ENCODE measurements at regions not wholly inside any gene's neighbourhood (a gene's known extent, or its start where the extent isn't known, plus 50 kb on each side); places are given as distances from the start of the nearest gene placed in this dataset.
A peak's percentile ranks its signal among the peaks of the same experiment; 100 is the strongest.

DNA sequence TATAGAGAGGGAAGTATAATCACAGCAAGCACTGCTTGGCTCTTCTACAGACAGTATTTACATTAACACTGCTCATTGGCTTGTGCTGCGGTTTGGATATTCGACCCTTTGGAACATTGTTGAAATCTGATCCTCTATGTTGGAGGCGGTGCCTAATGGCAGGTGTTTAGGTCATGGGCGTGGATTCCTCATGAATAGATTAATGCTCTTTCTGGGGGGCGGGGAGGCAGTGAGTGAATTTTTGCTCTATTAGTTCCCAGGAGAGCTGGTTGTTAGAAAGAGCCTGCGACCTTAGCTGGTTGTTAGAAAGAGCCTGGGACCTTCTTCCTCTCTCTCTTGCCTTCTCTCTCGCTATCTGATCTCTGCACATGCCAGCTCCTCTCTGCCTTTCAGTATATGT lies 77.3 kb upstream of the SVIL start:
- H3K27me3 ChIP-seq = no peaks in the 10 kb centered on the region
- H3K9me3 ChIP-seq = no peaks in the 10 kb centered on the region
- H3K4me3 ChIP-seq = no peak overlapping the region
- H3K27ac ChIP-seq = no peak overlapping the region
- peaks cover 0 to 79% (median 16%) of the 10 kb centered on the region in 4 donors for H3K4me1 ChIP-seq
- DNase-seq = no peak
- H3K36me3 ChIP-seq = no peaks in the 10 kb centered on the region
- TF ChIP-seq, protein P1, sequence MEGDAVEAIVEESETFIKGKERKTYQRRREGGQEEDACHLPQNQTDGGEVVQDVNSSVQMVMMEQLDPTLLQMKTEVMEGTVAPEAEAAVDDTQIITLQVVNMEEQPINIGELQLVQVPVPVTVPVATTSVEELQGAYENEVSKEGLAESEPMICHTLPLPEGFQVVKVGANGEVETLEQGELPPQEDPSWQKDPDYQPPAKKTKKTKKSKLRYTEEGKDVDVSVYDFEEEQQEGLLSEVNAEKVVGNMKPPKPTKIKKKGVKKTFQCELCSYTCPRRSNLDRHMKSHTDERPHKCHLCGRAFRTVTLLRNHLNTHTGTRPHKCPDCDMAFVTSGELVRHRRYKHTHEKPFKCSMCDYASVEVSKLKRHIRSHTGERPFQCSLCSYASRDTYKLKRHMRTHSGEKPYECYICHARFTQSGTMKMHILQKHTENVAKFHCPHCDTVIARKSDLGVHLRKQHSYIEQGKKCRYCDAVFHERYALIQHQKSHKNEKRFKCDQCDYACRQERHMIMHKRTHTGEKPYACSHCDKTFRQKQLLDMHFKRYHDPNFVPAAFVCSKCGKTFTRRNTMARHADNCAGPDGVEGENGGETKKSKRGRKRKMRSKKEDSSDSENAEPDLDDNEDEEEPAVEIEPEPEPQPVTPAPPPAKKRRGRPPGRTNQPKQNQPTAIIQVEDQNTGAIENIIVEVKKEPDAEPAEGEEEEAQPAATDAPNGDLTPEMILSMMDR (IDR thresholded peaks at IDR 0.05) = no peak
- intact Hi-C loops (cut with DNase I; ENCODE audit: low total_unique reads) = no loop called here

DNA sequence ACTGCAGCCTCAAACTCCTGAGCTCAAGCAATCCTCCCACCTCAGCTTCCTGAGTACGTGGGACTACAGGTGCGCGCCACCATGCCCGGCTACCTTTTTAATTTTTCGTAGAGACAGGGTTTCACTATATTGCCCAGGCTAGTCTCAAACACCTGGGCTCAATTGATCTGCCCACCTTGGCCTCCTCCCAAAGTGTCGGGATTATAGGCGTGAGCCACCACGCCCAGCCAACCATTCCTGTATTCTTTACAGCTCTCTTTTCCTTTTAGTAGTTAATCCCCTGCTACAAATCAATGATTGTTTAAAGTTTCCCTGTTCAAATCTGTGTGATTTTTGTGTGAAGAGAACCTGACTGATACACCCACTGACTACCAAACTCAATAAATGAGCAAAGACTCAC lies 75.4 kb upstream of the SVIL start:
- Histone ChIP-seq H3K36me3 (no peaks in the 10 kb centered on the region), H3K4me3 (no peak overlapping the region), H3K27ac (no peak overlapping the region), H3K9me3 (no peaks in the 10 kb centered on the region), H3K27me3 (no peaks in the 10 kb centered on the region), H3K4me1 (peaks cover 0 to 62% (median 10%) of the 10 kb centered on the region in 4 donors)
- intact Hi-C loops (cut with DNase I; ENCODE audit: low total_unique reads) = no loop called here
- DNase-seq = no peak
- TF ChIP-seq, protein P1 (IDR thresholded peaks at IDR 0.05) = no peak

DNA sequence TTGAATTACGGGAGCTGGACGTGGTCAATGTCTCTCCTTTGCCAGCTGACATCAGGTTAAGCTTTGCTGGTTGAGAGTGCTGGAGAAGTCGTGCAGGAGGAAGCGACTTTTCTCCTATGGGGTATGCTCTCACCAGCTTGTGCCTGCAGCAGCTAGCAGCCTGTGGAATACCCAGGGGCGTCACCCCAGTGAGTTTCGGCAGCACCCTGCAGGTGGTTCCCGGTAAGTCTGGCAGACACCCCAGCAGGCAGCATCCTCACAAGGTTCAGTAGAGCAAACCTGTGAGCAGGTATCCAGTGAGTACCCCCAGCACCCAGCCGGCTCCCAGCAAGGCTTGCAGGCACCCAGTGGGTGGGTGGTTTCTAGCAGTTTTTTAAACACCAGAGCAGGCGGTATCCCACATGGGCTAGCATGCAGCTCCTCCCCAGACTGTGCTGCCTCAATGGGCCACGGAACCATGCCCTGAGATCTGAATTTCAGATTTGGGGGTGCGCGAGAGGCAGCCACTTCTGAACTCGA lies 74.8 kb upstream of the SVIL start:
- Histone ChIP-seq H3K27me3 (no peaks in the 10 kb centered on the region), H3K4me3 (no peak overlapping the region), H3K27ac (no peak overlapping the region), H3K9me3 (no peaks in the 10 kb centered on the region), H3K4me1 (peaks cover 0 to 56% (median 9%) of the 10 kb centered on the region in 4 donors), H3K36me3 (no peaks in the 10 kb centered on the region)
- intact Hi-C loops (cut with DNase I; ENCODE audit: low total_unique reads) = no loop called here
- DNase-seq = no peak
- TF ChIP-seq, protein P1 (IDR thresholded peaks at IDR 0.05) = no peak

DNA sequence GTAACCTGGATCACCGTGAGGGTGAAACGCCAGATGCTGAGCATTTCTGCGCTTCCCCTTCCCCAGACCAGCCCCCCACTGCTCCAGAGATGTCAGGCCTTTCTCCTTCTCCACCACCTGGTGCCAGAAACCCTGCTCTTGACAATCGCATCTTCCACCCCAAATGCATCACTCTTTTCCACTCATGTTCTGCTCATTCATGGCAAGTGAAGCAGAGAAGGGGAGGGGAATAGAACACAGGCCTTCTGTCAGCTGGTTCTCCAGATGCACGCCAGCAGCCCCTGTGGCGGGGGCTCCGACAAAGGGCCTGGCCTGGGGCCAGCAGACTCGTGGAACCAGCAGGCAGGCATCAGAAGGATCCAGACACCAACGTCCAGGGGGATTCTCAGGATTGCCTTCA lies 68.5 kb upstream of the SVIL start:
- Histone ChIP-seq H3K4me3 (no peak overlapping the region), H3K27me3 (no peaks in the 10 kb centered on the region), H3K4me1 (peaks cover 0 to 61% (median 21%) of the 10 kb centered on the region in 4 donors), H3K36me3 (no peaks in the 10 kb centered on the region), H3K27ac (peak overlapping the region; percentile 17 to 52), H3K9me3 (no peaks in the 10 kb centered on the region)
- TF ChIP-seq, protein P1 (IDR thresholded peaks at IDR 0.05) = no peak
- DNase-seq = no peak
- intact Hi-C loops (cut with DNase I; ENCODE audit: low total_unique reads) = no loop called here

DNA sequence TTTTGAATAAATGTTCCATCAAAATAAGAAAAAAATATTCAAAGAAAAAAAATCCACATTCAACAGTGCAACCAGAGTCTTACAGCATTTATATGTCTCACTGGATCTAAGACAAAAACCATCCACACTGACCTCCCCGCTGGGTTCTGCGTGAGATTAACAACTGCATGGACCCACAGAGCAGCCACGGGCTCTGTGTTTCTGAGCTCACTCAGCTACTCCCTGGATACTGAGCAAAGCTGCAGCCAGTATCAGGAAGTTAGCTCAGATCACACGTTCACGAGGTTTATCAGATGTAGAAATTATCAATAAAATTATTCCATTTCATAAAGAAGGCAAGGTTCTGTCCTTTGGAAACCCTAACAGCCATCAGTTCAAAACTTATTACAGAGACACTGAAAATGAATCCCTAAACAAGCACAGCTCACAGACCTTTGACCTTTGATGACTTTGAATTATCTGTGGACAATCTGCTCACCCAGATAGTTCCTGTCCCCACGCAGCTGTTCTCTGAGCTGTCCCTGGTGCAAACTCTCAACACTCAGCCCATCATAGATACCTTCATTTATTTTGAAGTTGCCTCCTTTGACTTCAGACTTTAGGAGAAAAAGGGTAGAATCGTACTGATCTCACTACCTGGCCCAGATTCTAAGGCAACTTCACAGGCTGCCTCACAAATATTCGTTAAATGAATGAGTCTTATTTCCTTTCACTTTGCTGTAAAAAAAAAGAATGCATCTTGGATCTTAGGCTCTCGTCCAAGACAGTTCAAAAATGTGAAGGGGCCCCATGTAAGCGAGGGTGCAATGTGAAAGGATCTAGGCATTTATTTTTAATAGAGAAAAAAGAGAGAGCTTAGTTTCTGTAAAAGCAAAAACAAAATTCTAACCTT lies 67.7 kb upstream of the SVIL start:
- intact Hi-C loops (cut with DNase I; ENCODE audit: low total_unique reads) = no loop called here
- H3K27ac ChIP-seq = peak overlapping the region; percentile 17 to 52
- no peaks in the 10 kb centered on the region for H3K36me3 ChIP-seq
- TF ChIP-seq, protein P1 (IDR thresholded peaks at IDR 0.05) = no peak
- DNase-seq = no peak
- H3K4me1 ChIP-seq = peaks cover 0 to 59% (median 21%) of the 10 kb centered on the region in 4 donors
- H3K27me3 ChIP-seq = no peaks in the 10 kb centered on the region
- no peak overlapping the region for H3K4me3 ChIP-seq
- H3K9me3 ChIP-seq = no peaks in the 10 kb centered on the region
